ENCODE measurements at regions not wholly inside any gene's neighbourhood (a gene's known extent, or its start where the extent isn't known, plus 50 kb on each side); places are given as distances from the start of the nearest gene placed in this dataset.
"Not testable (repeated sequence)": the region's sequence is repeated elsewhere in the genome, so short reads cannot be mapped to it uniquely, and the experiment has no call there.

GRCh38 chr13:109271061-109271460, 515.3 kb downstream of the IRS2 start:
- H3K36me3 ChIP-seq (ENCODE audit: control insufficient read depth, insufficient read depth, low read length): no peaks in the 10 kb centered on the region

GRCh38 chr13:109269381-109269780, 517.0 kb downstream of the IRS2 start:
- not testable (repeated sequence) for H3K27me3 ChIP-seq (replicated peaks; ENCODE audit: control insufficient read depth, insufficient read depth, low read length); H3K4me3 ChIP-seq (replicated peaks; ENCODE audit: low read depth, low read length); H3K36me3 ChIP-seq (ENCODE audit: control insufficient read depth, insufficient read depth, low read length); DNase-seq (ENCODE audit: extremely low read depth, insufficient read length)

More at GRCh38 chr13:109271061-109271460, 515.3 kb downstream of the IRS2 start:
- no peak for TF ChIP-seq CTCF (IDR thresholded peaks at IDR 0.05; ENCODE audit: insufficient read depth, low read length, poor library complexity, severe bottlenecking)
- Histone ChIP-seq H3K4me3 (replicated peaks; ENCODE audit: low read depth, low read length) (no peak overlapping the region), H3K27me3 (replicated peaks; ENCODE audit: control insufficient read depth, insufficient read depth, low read length) (no peaks in the 10 kb centered on the region)
- DNase-seq (ENCODE audit: extremely low read depth, insufficient read length): no peak

GRCh38 chr13:109268492-109268891, 517.9 kb downstream of the IRS2 start:
- not testable (repeated sequence) for H3K36me3 ChIP-seq (ENCODE audit: control insufficient read depth, insufficient read depth, low read length); DNase-seq (ENCODE audit: extremely low read depth, insufficient read length); H3K4me3 ChIP-seq (replicated peaks; ENCODE audit: low read depth, low read length); H3K27me3 ChIP-seq (replicated peaks; ENCODE audit: control insufficient read depth, insufficient read depth, low read length)

GRCh38 chr13:109267400-109267799, 519.0 kb downstream of the IRS2 start:
- not testable (repeated sequence) for DNase-seq (ENCODE audit: extremely low read depth, insufficient read length); H3K27me3 ChIP-seq (replicated peaks; ENCODE audit: control insufficient read depth, insufficient read depth, low read length); H3K36me3 ChIP-seq (ENCODE audit: control insufficient read depth, insufficient read depth, low read length); H3K4me3 ChIP-seq (replicated peaks; ENCODE audit: low read depth, low read length)

- H3K36me3 ChIP-seq (ENCODE audit: control insufficient read depth, insufficient read depth, low read length); DNase-seq (ENCODE audit: extremely low read depth, insufficient read length); H3K27me3 ChIP-seq (replicated peaks; ENCODE audit: control insufficient read depth, insufficient read depth, low read length); H3K4me3 ChIP-seq (replicated peaks; ENCODE audit: low read depth, low read length): not testable (repeated sequence)
Observed at GRCh38 chr13:109265438-109265742, 521.0 kb downstream of the IRS2 start.

GRCh38 chr13:109264603-109265437, 521.6 kb downstream of the IRS2 start:
- not testable (repeated sequence) for DNase-seq (ENCODE audit: extremely low read depth, insufficient read length); H3K36me3 ChIP-seq (ENCODE audit: control insufficient read depth, insufficient read depth, low read length)

GRCh38 chr13:109257761-109258157, 528.6 kb downstream of the IRS2 start:
- H3K36me3 ChIP-seq (ENCODE audit: control insufficient read depth, insufficient read depth, low read length); DNase-seq (ENCODE audit: extremely low read depth, insufficient read length); H3K4me3 ChIP-seq (replicated peaks; ENCODE audit: low read depth, low read length); H3K27me3 ChIP-seq (replicated peaks; ENCODE audit: control insufficient read depth, insufficient read depth, low read length): not testable (repeated sequence)

More at GRCh38 chr13:109264603-109265437, 521.6 kb downstream of the IRS2 start:
- not testable (repeated sequence) for H3K4me3 ChIP-seq (replicated peaks; ENCODE audit: low read depth, low read length); H3K27me3 ChIP-seq (replicated peaks; ENCODE audit: control insufficient read depth, insufficient read depth, low read length)
